ENCODE measurements at regions not wholly inside any gene's neighbourhood (a gene's known extent, or its start where the extent isn't known, plus 50 kb on each side); places are given as distances from the start of the nearest gene placed in this dataset.

- Histone ChIP-seq H3K36me3 (ENCODE audit: control insufficient read depth, low read length) (no peaks in the 10 kb centered on the region), H3K4me1 (ENCODE audit: control insufficient read depth, low read length) (no peaks in the 10 kb centered on the region), H3K79me2 (ENCODE audit: control insufficient read depth, low read length) (no peaks in the 10 kb centered on the region), H3K4me2 (ENCODE audit: low read length) (no peak overlapping the region), H4K20me1 (ENCODE audit: control insufficient read depth, insufficient read depth, low read depth, low read length) (no peaks in the 10 kb centered on the region), H3F3A (ENCODE audit: control insufficient read depth, insufficient read depth) (no peaks in the 10 kb centered on the region), H3K9me3 (ENCODE audit: control insufficient read depth, insufficient read depth, low read length) (no peaks in the 10 kb centered on the region; the same call in 1 of the 2 replicates), H3K27me3 (ENCODE audit: control insufficient read depth, low read length) (no peaks in the 10 kb centered on the region), H3K4me3 (ENCODE audit: low read length) (no peak overlapping the region), H3K9me2 (replicated peaks; ENCODE audit: control insufficient read depth, low read length) (no peaks in the 10 kb centered on the region), H3K27ac (ENCODE audit: low read depth, low read length) (no peak overlapping the region)
- TF ChIP-seq CTCF (IDR thresholded peaks at IDR 0.05; ENCODE audit: low read depth, low read length, poor library complexity, severe bottlenecking): no peak
- TF ChIP-seq EZH2phosphoT487 (IDR thresholded peaks at IDR 0.05; ENCODE audit: borderline replicate concordance, low read length): no peak
Observed at GRCh38 chr4:96895826-96896225, 1055.9 kb downstream of the PDHA2 start.

GRCh38 chr4:96912716-96913115, 1072.8 kb downstream of the PDHA2 start:
- H3K27me3 ChIP-seq (ENCODE audit: control insufficient read depth, low read length): no peaks in the 10 kb centered on the region
- no peaks in the 10 kb centered on the region for H3K79me2 ChIP-seq (ENCODE audit: control insufficient read depth, low read length)
- no peaks in the 10 kb centered on the region for H3K4me1 ChIP-seq (ENCODE audit: control insufficient read depth, low read length)
- H3K9me2 ChIP-seq (replicated peaks; ENCODE audit: control insufficient read depth, low read length): no peaks in the 10 kb centered on the region; the same call in 1 of the 2 replicates
- TF ChIP-seq CTCF (IDR thresholded peaks at IDR 0.05; ENCODE audit: low read depth, low read length, poor library complexity, severe bottlenecking): no peak
- TF ChIP-seq EZH2phosphoT487 (IDR thresholded peaks at IDR 0.05; ENCODE audit: borderline replicate concordance, low read length): no peak
- no peak overlapping the region for H3K4me2 ChIP-seq (ENCODE audit: low read length)
- no peaks in the 10 kb centered on the region for H3K36me3 ChIP-seq (ENCODE audit: control insufficient read depth, low read length)
- no peaks in the 10 kb centered on the region for H3K9me3 ChIP-seq (ENCODE audit: control insufficient read depth, insufficient read depth, low read length)
- no peak overlapping the region for H3K27ac ChIP-seq (ENCODE audit: low read depth, low read length)
- H3F3A ChIP-seq (ENCODE audit: control insufficient read depth, insufficient read depth): no peaks in the 10 kb centered on the region
- H4K20me1 ChIP-seq (ENCODE audit: control insufficient read depth, insufficient read depth, low read depth, low read length): no peaks in the 10 kb centered on the region
- no peak overlapping the region for H3K4me3 ChIP-seq (ENCODE audit: low read length)

GRCh38 chr4:96913441-96914080, 1073.7 kb downstream of the PDHA2 start:
- Histone ChIP-seq H3K4me3 (ENCODE audit: low read length) (no peak overlapping the region), H3K36me3 (ENCODE audit: control insufficient read depth, low read length) (no peaks in the 10 kb centered on the region), H3F3A (ENCODE audit: control insufficient read depth, insufficient read depth) (no peaks in the 10 kb centered on the region), H3K79me2 (ENCODE audit: control insufficient read depth, low read length) (no peaks in the 10 kb centered on the region), H3K4me1 (ENCODE audit: control insufficient read depth, low read length) (no peaks in the 10 kb centered on the region), H4K20me1 (ENCODE audit: control insufficient read depth, insufficient read depth, low read depth, low read length) (no peaks in the 10 kb centered on the region), H3K27me3 (ENCODE audit: control insufficient read depth, low read length) (no peaks in the 10 kb centered on the region), H3K27ac (ENCODE audit: low read depth, low read length) (no peak overlapping the region), H3K9me2 (replicated peaks; ENCODE audit: control insufficient read depth, low read length) (no peaks in the 10 kb centered on the region; the same call in 1 of the 2 replicates), H3K9me3 (ENCODE audit: control insufficient read depth, insufficient read depth, low read length) (no peaks in the 10 kb centered on the region), H3K4me2 (ENCODE audit: low read length) (no peak overlapping the region)
- TF ChIP-seq EZH2phosphoT487 (IDR thresholded peaks at IDR 0.05; ENCODE audit: borderline replicate concordance, low read length) (no peak), CTCF (IDR thresholded peaks at IDR 0.05; ENCODE audit: low read depth, low read length, poor library complexity, severe bottlenecking) (no peak)

All from DOHH2 (cell line).